Prostate gland (tissue), 2 donors: ENCODE measurements at regions not wholly inside any gene's neighbourhood (a gene's known extent, or its start where the extent isn't known, plus 50 kb on each side); places are given as distances from the start of the nearest gene placed in this dataset.

Experiments
- POLR2AphosphoS5 ChIP-seq: sonication (generic); formaldehyde crosslinking; IDR thresholded peaks from one replicate; pipeline ENCODE4 v1.6.1; 2017; ENCODE audit warnings: antibody characterized with exemption
- TF ChIP-seq, protein P1 (sequence below), 4 experiments: fragments of 200-600 bp in 2 of 4; fragments of 450-650 bp in 2 of 4; sonication (generic) in 2 of 4; IDR thresholded peaks; 1 replicate in 3 of 4; 2 replicates in 1 of 4; pipeline ENCODE4 v1.5.1; 2016 to 2019; ENCODE audit warnings: antibody characterized with exemption in 4 of 4, mild to moderate bottlenecking in 2 of 4, moderate library complexity in 2 of 4

DNA sequence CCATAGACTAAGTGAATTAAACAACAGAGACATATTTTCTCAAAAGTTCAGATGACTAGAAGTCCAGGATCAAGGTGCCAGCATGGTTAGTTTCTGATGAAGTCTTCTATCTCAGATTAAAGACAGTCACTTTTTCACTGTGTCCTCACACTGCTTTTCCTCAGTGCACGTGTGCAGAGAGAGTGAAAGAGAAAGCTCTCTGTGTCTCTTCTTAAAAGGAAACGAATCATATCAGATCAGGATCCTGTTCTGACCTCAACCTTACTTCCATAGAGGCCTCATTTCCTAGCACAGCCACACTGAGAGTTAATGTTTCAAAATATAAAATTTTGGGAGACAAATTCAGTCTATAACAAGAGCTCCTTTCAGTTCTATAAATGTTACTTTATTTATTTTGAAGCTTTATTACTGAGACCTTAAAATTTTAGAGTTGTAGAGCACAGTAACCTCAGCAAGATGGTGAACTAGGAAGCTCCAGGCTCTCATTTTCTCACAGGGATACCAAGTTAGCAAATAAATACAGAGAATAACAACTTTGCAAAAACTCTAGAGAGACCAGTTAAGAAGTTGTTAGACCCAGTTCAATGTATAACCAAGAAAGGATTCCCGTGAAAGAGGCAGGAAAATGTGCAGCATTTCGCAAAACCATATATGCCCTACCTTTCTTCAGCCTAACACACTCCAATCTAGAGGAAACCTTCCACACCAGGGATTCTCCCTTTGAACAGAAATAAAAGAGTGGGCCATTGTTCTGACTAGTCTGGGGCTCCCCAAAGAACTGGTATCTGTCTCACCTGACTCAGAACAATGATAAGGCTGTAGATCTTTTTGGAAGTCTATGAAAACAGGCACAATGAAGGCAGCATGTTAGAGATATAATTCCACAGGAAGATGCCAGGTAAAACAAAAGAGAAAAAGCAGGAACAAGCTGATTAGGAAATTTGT, 372.2 kb downstream of the MRPL39 start:
- no peak for TF ChIP-seq POLR2AphosphoS5
- TF ChIP-seq, protein P1, sequence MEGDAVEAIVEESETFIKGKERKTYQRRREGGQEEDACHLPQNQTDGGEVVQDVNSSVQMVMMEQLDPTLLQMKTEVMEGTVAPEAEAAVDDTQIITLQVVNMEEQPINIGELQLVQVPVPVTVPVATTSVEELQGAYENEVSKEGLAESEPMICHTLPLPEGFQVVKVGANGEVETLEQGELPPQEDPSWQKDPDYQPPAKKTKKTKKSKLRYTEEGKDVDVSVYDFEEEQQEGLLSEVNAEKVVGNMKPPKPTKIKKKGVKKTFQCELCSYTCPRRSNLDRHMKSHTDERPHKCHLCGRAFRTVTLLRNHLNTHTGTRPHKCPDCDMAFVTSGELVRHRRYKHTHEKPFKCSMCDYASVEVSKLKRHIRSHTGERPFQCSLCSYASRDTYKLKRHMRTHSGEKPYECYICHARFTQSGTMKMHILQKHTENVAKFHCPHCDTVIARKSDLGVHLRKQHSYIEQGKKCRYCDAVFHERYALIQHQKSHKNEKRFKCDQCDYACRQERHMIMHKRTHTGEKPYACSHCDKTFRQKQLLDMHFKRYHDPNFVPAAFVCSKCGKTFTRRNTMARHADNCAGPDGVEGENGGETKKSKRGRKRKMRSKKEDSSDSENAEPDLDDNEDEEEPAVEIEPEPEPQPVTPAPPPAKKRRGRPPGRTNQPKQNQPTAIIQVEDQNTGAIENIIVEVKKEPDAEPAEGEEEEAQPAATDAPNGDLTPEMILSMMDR (IDR thresholded peaks at IDR 0.05) = no peak
